HG03045 (cell line): ENCODE measurements at regions not wholly inside any gene's neighbourhood (a gene's known extent, or its start where the extent isn't known, plus 50 kb on each side); places are given as distances from the start of the nearest gene placed in this dataset.
A peak's percentile ranks its signal among the peaks of the same experiment; 100 is the strongest.

ENCODE experiments used
- ATAC-seq: cut with Tn5 transposase; IDR thresholded peaks from one replicate; pipeline ENCODE4 v1.9.1; 2021; ENCODE audit warnings: mild to moderate bottlenecking, moderate library complexity; ENCODE audit not compliant: unreplicated experiment

- ATAC-seq = no peak
These were observed 260.9 kb upstream of the RPS6KA3 start for GRCh38 chrX:20527558-20528011.

DNA sequence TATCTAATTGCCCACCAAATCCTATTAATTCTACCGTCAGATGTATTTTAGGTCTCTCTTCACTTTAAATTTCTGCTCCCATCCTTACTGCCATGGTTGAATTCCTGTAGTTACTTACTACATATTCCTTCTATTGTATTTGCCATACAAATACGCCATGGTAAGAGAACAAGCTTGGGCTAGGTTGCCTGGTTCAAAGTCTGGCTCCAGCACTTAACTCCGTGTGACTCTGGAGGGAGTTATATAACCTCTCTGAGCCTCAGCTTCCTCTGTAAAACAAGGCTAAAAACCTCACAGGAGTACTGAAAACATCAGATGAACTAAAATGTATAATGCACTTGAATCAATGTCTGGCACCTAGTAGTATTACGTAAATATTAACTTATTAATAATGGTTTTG, 260.3 kb upstream of the RPS6KA3 start:
- no peak for ATAC-seq

GRCh38 chrX:20523626-20524312, 257.1 kb upstream of the RPS6KA3 start:
- ATAC-seq = no peak

- ATAC-seq = no peak
These were observed 255.7 kb upstream of the RPS6KA3 start for GRCh38 chrX:20522420-20522819.

DNA sequence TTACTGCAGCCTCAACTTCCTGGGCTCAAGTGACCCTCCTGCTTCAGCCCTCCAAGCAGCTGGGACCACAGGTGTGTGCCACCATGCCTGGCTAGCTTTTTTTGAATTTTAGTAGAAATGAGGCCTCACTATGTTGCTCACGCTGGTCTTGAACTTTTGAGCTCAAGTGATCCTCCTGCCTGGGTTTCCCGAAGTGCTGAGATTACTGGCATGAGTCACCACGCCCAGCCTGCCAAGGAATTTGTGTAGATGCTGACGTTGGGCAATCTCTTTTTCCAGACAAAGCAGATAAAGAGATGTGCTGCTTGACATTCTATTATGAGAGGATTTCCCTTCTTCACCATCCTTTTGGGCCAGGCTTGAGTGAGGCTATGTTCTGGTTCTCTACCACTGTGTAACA, 254.5 kb upstream of the RPS6KA3 start:
- no peak for ATAC-seq

DNA sequence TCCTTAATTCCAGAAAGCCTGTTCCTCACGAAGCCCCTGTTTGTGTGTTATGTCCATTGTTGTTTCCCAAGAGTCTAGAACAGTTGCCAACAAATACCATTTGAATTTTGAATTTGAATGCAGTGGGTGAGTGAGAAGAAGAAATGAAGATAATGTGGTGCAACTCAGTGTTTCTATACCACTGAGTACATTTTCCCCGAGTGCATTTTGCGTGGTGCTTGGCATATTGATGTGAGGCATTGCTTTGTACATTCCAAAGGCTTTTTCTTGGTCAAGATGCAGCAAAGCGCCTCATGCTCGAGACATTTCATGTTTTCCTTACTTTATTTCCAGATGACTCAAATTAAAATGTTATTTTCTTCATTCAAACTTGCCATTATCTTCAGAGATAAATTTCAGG, 253.1 kb upstream of the RPS6KA3 start:
- no peak for ATAC-seq

GRCh38 chrX:20519146-20519545, 252.4 kb upstream of the RPS6KA3 start:
- no peak for ATAC-seq

- ATAC-seq = no peak
These were observed 250.9 kb upstream of the RPS6KA3 start for GRCh38 chrX:20517565-20517964.

DNA sequence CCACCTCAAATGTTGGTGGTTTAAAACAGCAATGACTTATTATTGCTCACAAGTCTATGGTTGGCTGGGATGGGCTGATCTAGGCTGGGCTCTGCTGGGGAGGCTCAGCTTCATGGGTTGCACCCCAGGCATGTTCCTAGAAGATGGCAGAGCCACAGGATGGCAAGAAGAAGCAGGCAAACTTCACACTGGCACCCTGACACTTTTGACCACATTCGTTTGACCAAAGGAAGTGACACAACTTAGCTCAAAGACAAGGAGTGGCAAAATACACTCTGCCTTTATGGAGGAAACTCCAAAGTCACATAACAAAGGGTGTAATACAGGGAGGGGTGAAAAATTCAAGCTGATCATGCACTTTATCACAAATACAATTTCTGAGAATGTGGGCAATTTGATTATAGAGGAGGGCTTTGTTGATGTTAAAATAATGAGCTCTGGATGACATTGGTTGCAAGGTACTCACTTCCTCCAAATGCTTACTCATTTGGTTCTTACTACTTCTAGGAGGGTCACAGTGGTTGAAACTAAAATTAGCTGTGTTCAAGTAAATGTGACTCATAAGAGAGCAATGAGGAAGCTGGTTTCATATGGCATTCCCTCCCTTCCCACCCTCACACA, 249.2 kb upstream of the RPS6KA3 start:
- peak; percentile 98 for ATAC-seq

GRCh38 chrX:20514358-20514757, 247.6 kb upstream of the RPS6KA3 start:
- no peak for ATAC-seq

- ATAC-seq = no peak
These were observed 246.5 kb upstream of the RPS6KA3 start for GRCh38 chrX:20513185-20513584.

DNA sequence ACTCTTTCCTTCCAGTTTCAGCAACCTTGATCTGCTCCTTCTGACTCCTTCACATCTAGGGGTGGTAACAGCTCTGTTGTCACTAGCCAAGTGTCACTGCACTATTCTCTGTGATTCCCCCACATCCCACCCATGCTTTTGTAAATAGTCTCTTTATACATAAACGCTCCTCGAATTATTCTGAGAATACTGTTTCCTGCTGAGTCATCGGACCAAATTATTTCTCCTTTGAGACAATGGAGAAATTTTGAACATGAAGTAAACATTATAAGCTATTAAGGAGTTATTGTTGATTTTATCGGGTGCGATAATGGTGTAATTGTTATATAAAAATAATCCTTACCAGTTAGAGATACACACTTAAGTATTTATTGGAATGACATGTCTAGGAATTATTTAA, 245.1 kb upstream of the RPS6KA3 start:
- ATAC-seq = no peak

- ATAC-seq = no peak
These were observed 241.4 kb upstream of the RPS6KA3 start for GRCh38 chrX:20507901-20508620.

GRCh38 chrX:20506739-20507138, 240.0 kb upstream of the RPS6KA3 start:
- ATAC-seq = no peak

GRCh38 chrX:20500949-20501348, 234.2 kb upstream of the RPS6KA3 start:
- ATAC-seq = no peak

- ATAC-seq = no peak
These were observed 233.6 kb upstream of the RPS6KA3 start for GRCh38 chrX:20500171-20500865.

GRCh38 chrX:20499763-20500162, 233.1 kb upstream of the RPS6KA3 start:
- ATAC-seq = no peak

- no peak for ATAC-seq
These were observed 232.3 kb upstream of the RPS6KA3 start for GRCh38 chrX:20498851-20499635.

DNA sequence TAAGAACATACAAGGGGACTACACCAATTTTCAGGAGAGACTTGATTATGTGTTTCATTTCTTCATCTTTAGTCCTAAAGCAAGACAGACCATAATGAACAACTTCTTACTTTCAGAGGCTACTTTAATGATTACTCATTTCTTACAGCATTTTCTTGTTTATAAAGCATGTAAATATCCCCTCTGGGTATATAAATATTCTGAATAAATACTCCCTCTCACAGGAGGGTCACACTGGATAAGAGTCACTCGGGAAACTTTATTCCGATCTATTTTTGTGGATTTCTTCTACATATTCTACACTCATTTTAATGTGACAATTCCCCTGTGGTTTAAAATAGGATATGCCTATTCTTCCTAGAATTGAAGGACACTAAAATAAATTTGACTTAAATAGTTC, 228.9 kb upstream of the RPS6KA3 start:
- ATAC-seq = no peak

DNA sequence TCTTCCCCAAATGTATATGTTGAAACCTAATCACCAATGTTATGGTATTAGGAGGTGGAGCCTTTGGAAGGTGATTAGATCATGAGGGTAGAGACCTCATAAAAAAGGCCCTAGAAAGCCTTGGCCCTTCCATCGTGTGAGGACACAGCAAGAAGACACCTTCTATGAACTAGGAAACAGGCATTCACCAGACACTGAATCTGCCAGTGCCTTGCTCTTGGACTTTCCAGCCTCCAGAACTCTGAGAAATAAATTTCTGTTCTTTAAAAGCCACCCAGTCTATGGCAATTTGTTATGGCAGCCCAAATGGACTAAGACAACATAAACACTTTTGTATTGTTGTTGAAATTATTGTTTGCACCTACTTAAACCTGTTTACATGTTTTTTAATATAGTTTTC, 221.8 kb upstream of the RPS6KA3 start:
- no peak for ATAC-seq

GRCh38 chrX:20487227-20487626, 220.5 kb upstream of the RPS6KA3 start:
- ATAC-seq = no peak
